ENCODE measurements at regions not wholly inside any gene's neighbourhood (a gene's known extent, or its start where the extent isn't known, plus 50 kb on each side); places are given as distances from the start of the nearest gene placed in this dataset.
"Not testable (repeated sequence)": the region's sequence is repeated elsewhere in the genome, so short reads cannot be mapped to it uniquely, and the experiment has no call there.

DNA sequence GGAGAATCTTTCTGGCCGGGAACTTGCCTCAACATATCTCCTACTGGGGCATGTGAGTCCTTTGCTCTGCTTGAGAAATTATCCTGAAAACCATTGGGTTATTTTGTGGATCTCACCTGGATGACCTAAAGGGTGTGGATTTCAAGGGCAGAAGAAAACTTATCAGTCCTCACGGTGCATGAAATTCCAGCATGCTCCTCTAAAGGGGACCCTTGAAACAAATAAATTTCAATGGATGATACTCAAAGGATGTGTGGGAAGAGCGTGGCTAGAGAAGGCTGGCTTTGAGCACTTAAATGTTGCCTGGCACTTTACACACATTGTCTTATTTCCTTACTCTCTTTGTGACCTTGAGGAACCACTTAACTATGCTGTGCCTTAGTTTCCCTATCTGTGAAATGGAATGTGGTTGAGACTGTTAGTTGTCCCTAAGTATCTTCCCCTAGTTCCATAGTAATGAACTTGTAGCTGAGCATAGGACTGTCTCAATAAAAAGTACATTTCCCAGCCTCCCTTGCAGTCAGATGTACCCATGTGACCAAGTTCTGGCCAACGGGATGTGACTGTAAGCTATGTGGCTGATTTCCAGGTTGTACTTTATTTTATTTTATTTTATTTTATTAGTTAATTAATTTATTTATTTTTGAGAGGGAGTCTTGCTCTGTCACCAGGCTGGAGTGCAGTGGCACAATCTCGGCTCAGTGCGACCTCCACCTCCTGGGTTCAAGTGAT, 81.9 kb upstream of the PTPN1 start:
- DNase-seq (ENCODE audit: low spot score), result no peak

DNA sequence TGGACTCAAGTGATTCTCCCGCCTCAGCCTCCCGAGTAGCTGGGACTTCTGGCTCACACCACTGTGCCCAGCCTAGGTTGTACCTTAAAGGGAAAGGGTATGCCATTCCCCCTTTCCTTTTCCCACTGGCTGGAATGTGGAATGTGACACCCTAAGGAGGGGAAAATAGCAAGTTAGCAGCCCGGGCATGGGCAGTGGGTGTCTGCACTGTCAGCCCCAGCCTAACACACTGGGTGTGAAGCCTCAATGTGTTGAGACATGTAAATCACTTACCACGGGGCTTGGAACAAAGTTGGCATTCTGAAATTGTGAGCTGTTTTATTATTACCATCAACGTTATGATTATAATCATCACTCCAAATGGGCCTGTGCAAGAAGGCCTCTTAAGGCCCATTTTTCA, 80.8 kb upstream of the PTPN1 start:
- no peak for DNase-seq (ENCODE audit: low spot score)

DNA sequence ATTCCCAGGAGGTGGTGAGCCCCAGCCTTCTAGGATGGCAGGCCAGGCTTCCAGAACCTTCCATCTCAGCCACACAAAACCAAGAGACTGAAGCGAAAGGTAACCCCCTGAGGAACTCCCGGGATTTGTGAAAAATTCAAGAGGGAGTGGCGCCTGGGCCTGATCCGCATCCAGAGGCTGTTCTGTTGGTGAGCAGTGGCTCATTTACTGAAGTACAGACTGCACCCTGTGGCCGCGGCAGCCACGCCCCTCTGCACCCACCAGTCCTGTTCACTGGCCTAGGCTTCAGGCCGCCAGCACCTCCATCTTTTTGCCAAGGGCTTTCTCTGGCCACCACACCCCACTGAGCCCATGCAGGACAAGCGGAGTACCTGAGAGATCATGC, 79.1 kb upstream of the PTPN1 start:
- DNase-seq (ENCODE audit: low spot score), result no peak

DNA sequence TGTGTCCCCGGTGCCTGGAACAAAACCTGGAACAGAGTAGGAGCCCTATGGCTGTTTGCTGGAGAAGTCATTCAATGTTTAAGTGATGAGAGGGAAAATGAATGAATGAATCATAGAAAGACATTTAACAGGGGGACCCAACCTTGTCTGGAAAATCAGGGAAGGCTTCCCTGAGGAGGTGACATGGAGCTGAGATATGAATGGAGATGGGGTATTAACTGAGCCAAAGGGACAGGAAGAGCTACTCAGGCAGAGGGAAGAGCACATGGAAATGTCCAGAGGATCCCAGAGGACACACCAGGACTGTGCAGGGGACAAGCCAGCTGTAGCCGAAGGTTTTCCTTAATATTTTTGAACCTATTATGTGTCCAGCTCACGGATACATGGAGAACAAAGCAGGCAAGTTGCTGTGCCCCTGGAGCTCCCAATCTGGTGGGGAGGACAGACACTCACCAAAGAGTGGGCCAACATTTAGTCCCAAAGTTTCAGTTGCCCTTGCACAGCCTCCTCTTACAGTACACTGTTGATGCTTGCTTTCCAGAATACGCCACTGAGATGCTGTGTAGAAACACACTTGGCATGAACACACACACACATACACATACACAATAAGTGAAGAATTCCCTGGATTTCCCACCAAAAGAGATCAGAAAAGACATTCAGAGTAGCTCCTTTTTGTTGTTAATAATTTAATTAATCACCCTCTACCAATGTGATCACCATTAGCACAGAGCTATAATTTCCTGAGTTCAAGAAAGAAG, 77.0 kb upstream of the PTPN1 start:
- DNase-seq (ENCODE audit: low spot score), result no peak

DNA sequence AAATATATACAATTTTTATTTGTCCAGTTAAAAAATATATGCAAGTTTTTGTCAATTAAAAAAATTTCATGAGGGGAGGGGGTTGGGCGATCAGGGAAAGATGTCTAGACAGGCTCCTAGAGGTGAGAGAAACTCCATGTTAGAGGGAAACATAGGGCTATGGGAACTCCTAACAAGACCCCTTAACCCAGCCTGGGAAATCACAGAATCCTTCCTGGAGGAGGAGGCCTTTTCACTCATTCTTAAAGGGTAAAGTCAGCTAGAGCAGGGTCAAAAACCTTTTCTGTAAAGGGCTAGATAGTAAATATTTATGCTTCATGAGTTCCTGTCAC, 75.9 kb upstream of the PTPN1 start:
- no peak for DNase-seq (ENCODE audit: low spot score)

DNA sequence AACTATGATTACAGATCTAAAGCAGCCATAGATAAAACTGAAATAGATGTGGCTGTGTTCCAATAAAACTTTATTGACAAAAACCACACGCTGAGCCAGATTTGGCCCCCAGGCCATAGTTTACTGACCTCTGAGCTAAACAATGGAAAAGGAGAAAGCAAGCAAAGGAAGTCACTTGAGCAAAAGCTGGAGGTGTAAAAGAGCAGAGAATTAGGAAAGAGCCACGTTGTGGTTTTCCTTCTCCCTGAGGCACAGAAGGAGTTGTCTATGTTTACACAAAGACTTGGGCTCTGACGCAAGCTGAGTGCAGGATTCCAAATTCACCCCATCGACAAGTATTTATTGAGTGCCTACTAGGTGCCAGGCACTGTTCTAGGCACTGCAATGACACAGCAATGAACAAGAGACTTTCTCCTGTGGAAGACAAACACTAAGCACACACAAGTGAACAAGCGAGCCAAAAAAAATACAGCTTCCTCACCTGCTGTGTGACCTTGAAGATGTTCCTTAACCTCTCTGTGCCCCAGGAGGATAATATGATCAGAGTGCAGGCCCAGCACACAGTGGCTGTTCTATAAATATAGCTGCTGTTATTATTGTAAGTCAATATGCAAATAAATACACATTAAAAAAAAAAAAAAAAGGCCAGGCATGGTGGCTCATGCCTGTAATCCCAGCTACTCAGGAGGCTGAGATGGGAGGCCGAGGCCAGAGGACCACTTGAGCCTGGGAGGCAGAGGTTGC, 75.4 kb upstream of the PTPN1 start:
- DNase-seq (ENCODE audit: low spot score), result no peak

DNA sequence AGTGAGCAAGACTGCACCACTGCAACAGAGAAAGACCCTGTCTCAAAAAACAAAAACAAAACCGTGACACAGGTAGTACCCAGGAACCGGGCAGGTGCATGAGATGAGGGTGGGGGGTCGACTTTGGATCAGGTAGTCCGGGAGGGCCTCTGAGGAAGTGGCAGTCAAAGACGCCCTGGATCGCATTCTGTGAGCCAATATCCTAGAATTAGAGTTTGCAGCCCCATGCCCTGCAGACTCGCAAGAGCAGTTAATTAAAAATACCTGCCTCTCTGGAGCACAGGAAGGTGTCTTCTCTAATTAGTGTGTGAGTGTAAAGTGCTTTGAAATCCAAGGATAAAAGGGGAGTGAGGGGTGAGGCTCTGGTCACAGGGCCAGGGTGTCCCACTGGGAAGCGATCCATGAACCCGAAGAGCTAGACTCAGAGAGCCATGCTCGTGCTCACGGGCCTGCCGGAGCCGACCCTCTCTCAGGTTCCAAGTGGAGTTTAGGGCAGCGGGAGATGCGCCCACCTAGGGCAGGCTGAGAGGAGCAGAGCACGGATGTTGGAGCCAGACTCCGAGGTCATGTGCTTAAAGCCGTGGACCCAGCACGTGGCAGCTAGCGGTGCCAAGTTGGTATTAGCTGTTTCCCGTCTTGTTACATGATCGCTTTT, 74.7 kb upstream of the PTPN1 start:
- DNase-seq (ENCODE audit: low spot score), result no peak

DNA sequence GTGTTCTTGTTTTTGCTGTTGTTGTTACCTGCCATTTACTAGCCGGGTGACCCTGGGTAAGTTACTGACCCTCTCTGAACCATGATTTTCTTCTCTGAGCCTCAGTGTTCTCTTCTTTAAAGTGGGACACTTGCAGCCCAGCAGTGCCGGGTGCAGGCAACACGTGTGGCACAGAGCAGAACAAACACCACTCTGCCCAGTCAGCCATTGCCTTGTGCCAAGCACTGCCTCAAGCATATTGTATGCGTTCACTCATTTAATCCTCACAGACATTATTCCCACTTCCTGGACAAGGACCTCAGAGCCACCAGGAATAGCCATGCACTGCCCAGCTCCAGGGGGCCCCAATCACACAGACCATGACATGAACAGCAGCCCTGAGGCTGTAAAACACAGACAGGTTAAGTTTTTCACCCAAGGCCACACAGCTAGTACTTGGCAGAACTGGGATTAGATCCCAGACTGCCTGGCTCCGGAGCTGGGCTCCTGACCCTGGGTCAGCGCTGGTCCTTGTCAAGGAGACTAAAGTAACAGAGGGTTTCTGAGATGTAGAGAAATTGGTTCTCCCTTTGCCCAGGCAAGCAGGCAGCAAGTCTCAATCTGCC, 74.0 kb upstream of the PTPN1 start:
- DNase-seq (ENCODE audit: low spot score), result no peak

DNA sequence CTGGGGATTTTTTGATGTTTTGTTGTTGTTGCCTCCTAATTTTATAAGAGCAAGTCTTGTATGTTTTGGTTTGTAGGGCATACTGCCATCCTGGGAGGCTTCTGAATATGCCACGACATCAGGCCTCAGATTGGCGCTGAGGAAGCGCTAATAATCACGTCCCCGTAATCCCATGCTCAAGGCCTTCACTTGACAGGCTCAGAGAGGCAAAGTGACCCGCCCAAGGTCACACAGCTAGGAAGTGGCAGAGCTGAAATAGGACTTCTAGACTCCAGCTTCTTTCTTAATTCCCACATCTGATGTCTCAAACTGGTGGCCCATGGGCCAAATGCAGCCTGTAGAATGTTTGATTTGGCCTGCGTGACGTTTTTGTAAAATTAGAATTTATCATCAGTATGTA, 73.5 kb upstream of the PTPN1 start:
- DNase-seq (ENCODE audit: low spot score), result no peak

DNA sequence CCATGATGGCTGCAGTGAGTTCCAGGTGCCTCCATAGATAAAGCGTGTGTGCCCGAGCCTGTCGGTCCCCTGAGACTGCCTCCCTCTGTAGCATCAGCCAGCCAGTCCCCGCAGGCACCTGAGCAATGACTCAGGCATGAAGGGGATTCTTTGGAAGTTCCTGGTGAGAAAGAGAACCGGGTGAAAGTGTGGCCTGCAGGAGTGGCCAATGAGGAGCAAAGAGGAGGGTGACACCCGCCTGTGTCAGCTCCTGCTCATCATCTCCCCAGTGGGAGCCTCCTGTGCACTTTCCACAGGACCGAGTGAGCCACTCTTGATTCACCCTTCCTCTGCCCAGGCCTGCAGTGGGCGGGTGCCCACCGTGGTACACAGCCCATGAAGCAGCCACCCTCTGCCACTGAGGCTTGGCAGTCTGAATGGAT, 71.2 kb upstream of the PTPN1 start:
- DNase-seq (ENCODE audit: low spot score), result no peak

DNA sequence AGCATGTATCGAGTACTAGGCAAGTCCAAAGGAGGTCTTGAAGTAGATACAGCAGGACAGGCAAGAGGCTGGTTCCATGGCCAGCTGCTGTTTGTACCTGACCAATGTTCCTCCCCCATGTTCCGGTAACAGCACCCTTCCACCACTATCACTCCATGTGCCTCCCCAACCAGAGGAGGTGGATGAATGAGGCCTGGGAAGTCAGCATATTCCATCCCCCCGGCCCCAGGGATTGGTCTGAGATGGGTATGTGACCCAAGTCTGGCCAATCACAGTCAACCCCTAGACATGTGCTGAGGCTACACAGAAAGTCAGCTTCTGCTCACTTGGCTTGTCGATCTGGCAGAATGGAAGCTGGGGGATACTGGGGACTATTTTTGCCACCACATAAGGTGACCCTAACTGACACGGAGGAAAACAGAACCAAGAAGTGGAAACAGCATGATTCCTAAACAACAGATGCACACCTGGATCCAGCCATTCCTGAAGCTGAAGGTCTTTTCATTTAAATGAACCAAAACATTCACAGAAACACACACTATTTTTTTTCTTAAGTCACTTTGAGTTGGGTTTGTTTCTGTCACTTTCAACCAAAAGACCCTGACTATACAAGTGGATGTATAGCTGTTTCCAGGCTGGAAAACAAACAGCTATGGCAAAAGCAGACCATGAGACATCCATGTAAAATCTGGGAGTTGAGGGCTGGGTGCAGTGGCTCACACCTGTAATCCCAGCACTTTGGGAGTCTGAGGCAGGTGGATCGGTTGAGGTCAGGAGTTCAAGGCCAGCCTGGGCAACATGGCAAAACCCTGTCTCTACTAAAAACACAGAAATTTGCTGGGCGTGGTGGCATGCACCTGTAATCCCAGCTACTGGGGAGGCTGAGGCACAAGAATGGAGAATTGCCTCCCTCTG, 70.4 kb upstream of the PTPN1 start:
- no peak for DNase-seq (ENCODE audit: low spot score)

DNA sequence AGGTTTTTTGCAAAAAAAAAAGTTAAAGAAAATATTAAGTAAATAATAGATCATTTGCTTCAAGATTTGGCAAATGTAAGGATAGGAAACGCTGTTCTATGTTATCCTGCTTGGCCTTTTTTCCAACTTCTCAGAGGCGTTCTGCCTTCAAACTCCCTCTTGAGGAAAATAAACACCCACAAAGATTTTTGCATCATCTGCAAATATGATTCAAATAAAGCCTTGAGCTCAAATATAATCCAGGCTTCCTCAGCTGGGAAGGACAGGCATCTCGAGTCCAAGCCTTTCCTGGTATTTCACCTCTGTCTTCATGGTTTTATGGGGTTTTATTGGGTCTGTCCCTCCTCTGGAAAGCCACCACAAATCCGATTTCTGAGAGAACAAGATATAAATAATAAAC, 67.7 kb upstream of the PTPN1 start:
- no peak for DNase-seq (ENCODE audit: low spot score)

DNA sequence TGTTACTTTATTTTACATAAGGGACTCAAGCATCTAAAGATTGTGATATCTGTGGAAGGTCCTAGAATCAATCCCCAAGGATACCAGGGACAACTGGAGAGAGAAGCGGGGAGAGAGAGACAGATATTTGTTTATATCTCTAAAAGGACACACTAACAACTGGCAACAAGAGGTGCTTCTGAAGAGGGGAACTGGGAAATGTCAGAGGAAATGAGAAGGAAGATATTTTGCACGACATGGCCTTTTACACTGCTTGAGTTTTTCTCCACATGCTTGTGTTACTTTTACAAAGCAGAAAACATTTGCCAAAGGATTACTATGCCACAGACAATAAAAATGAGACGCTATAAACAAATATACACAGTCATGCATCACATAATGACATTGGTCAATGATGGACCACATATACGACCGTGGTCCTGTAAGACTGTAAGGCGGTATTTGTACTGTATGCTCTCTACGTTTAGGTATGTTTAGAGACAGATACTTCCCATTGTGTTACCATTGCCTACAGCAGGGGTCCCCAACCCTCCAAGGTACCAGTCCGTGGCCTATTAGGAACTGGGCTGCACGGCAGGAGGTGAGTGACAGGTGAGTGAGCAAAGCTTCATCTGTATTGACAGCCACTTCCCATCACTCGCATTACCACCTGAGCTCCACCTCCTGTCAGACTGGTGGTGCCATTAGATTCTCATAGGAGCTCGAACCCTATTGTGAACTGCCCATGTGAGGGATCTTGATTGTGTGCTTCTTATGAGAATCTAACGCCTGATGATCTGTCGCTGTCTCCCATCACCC, 64.6 kb upstream of the PTPN1 start:
- no peak for DNase-seq (ENCODE audit: low spot score)

DNA sequence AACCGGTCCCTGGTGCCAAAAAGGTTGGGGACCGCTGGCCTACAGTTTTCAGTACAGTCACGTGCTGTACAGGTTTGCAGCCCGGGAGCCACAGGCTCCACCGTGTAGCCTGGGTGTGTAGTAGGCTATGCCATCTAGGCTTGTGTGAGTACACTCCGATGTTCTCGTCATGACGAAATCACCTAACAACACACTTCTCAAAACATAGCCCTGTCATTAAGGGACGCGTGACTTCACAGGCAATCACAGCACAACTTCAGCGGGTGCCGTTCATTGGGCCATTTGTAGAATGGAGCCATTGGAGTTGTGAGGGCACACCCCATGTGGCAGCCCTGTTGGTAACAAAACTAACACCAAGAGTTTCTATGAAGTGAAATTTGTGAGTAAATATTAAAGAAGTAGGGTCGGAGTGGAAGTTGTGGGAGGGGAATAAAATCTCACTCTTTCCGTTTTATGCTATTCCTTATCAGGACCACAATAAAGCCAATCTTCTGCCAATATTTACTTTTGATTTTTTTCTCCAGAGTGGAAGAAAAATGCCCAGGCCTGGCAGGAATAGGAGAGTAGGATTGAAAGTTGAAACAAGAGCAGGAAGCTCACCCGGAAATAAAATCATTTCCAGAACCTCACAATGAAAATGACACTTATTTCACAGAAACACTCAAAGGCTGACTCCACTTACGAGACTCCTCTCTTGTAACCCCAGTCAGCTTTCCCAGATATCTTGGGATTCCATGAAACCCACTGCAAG, 63.7 kb upstream of the PTPN1 start:
- DNase-seq (ENCODE audit: low spot score), result no peak

DNA sequence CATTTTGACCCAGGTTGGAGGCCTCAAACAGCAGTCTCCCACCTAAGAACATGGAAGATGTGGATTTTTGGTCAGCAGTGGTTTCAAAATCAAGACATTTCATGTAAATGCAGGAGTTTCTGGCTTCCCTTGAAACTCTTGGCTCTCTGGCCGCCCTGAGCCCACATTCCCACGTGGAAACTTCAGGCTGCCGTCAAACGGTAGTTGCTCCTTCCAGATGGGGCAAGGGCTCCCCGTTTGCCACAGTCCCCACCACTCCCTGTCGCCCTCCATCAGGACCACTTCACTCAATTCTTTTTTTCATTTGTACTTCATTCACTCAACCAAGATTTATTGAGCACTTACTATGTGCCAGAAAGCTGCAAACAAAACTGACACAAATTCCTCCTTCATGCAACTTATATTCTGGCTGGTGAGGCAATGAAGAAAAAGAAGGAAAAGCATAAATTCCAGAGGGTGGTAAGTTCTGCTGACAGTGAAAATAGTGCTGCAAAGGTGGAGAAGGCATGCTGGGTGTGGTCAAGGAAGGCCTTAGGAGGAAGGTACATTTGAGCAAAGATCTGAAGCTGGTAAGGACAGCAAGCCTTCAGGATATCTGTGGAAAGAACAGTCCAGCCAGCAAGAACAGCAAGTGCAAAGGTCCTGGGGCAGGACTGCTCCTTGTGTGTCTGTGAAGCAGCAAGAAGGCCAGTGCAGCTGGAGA, 62.9 kb upstream of the PTPN1 start:
- no peak for DNase-seq (ENCODE audit: low spot score)

DNA sequence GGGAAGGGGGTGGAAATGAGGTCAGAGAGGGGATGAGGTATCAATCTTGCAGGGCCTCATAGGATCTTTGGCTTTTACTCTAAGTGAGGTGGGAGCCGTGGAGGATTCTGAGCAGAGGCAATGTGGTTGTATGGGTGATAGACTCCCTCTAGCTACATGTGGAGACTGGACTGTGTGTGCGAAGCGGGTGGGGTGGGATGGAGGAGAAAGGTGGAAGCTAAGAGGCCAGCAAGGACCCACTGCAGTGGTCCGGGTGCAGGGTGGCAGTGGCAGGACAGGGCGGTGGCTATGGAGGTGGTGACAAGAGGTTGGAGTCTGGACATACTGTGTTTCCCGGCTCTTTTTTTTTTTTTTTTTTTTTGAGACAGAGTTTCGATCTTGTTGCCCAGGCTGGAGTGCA, 62.4 kb upstream of the PTPN1 start:
- no peak for DNase-seq (ENCODE audit: low spot score)

DNA sequence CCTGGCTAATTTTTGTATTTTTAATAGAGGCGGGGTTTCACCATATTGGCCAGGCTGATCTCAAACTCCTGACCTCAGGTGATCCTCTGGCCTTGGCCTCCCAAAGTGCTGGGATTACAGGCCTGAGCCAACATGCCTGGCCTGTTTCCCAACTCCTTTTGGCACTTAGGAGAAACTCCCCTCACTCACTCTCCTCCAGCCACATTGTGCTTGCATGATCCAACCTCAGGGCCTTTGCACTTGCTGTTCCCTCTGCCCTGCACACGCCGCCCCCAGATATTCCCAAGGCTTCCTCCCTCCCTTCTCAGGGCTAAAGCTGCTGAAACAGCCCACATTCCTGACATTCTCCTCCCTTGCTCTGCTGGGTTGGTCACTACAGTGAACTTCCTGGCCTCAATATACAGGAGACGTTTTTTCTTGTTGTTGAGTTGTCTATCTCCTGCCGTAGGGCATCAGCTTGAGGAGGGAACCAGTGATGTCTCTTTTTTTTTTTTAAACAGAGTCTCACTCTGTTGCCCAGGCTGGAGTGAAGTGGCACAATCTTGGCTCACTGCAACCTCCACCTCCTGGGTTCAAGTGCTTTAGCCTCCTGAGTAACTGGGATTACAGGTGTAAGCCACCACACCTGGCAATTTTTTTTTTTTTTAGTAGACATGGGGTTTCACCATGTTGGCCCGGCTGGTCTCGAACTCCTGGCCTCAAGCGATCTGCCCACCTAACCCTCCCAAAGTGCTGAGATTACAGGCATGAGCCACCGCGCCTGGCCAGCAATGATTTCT, 61.4 kb upstream of the PTPN1 start:
- DNase-seq (ENCODE audit: low spot score), result not testable (repeated sequence)

Measured in NAMALWA (cell line).